Mesenteric fat pad (tissue), 1 donor: ENCODE measurements at regions not wholly inside any gene's neighbourhood (a gene's known extent, or its start where the extent isn't known, plus 50 kb on each side); places are given as distances from the start of the nearest gene placed in this dataset.
"Not testable (repeated sequence)": the region's sequence is repeated elsewhere in the genome, so short reads cannot be mapped to it uniquely, and the experiment has no call there.

Experiments
- DNase-seq: peaks from one replicate; pipeline ENCODE4 v3.0.0-alpha.2; 2020; ENCODE audit warnings: low spot score
- donor health status: DM: yes; HTN: yes; CAD: no.

DNA sequence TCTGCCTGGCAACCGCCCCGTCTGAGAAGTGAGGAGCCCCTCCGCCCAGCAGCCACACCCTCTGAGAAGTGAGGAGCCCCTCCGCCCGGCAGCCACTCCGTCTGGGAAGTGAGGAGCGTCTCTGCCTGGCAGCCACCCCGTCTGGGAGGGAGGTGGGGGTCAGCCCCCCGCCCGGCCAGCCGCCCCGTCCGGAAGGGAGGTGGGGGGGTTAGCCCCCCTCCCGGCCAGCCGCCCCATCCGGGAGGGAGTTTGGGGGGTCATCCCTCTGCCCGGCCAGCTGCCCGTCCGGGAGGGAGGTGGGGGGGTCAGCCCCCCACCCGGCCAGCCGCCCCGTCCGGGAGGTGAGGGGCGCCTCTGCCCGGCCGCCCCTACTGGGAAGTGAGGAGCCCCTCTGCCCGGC, 269.0 kb downstream of the FAM72C start:
- not testable (repeated sequence) for DNase-seq

DNA sequence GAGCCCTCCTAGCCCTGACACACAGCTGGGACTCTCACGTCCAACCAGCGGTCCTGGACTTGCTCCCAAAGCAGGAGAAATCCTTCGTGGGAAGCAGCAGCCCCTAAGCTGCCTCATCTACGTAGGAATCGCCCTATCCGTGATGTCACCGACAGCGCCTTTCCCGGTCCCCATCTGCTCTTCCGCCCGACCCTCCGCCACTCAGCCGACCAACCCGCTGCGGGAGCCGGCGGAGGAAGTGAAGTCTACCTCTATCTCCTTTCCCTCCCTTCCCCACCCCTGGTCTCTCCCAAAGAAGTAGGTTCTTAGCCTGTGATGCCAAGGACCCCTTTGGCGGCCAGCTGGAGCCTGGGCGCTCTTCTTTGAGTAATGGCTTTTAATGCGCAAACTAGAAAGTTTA, 272.1 kb downstream of the FAM72C start:
- no peak for DNase-seq

DNA sequence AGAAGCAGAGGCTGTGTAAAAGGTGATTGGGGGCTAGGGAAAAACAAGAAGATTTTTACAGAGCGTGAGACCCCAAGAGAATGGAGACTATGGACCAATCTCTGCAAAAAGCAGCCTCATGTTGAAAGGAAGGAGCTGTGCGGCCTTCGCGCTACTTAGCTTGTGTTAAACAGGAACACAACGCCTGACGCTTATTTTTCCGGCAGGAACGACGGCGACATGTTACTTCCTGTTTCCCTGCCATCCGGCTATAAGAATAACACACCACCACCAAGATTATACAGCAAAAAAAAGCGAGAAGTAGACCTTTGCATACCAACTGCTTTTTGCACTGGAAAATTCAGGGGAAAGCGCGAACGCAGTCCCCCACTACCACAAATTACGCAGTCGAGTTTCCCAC, 272.7 kb downstream of the FAM72C start:
- DNase-seq = no peak

DNA sequence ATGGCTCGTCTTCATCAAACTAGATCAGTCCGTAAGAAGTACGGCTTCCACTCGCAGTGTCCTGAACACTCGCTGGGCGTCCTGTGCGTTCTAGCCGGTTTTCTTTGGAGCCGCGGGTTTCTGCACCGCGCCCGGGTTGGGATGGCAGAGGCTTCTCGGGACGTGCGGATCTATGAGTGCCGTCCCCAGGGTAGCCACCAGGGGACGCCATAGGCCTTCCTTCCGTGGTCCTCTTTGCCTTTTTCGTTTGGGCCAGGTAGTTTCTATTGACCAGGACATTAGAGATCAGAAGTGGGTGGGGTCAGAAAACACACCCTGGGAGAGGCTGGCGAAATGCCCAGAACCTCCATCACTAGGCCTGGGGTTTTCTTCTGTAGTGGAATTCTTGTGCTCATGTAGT, 273.8 kb downstream of the FAM72C start:
- DNase-seq = no peak

- no peak for DNase-seq
Observed at GRCh38 chr1:143694085-143694484, 277.7 kb downstream of the FAM72C start.

- DNase-seq = no peak
Observed at GRCh38 chr1:143691971-143692529, 279.7 kb downstream of the FAM72C start.

GRCh38 chr1:143691400-143691891, 280.3 kb downstream of the FAM72C start:
- DNase-seq = no peak

- DNase-seq = no peak
Observed at GRCh38 chr1:143689781-143690180, 282.0 kb downstream of the FAM72C start.

GRCh38 chr1:143680304-143680703, 291.5 kb downstream of the FAM72C start:
- DNase-seq = no peak

DNA sequence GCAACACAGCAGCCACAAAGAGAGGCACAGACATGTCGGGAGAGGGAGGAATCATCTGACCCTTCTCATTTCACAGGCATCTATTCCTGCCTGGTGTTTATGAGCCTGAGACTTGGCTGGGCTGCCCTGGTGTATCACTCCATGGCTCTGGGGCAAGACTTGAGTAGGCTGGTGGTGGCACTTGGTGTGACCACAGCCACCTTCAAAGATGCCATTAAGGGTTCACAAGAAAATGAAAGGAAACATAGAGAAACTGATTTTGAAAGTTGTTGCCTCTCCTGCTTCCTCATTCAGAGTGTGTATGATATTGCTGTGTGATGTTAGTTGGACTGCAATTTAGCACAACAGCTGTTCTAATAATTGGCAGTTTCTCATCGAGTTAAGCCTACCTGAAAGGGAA, 298.8 kb downstream of the FAM72C start:
- no peak for DNase-seq

GRCh38 chr1:143667730-143668129, 304.1 kb downstream of the FAM72C start:
- no peak for DNase-seq

GRCh38 chr1:143666851-143667250, 304.9 kb downstream of the FAM72C start:
- DNase-seq = no peak

DNA sequence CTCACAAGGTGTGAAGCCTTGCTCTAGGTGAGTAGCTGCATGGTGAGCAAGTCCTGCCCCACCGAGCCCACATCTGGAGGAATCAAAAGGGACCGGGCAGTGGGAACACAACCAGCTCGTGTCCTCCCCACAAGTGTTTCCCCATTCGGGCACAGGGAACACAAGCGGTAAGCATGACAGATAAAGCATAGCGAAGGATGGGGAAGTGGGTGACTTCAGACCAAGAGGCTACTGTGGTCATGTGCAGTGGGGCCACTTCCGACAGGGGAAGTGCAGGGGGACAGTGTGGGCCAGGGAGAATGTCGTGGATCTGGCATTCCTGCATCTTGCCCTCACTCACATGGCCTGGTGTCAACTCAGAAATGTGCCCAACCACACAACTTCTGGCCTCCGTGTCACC, 306.2 kb downstream of the FAM72C start:
- DNase-seq = no peak

DNA sequence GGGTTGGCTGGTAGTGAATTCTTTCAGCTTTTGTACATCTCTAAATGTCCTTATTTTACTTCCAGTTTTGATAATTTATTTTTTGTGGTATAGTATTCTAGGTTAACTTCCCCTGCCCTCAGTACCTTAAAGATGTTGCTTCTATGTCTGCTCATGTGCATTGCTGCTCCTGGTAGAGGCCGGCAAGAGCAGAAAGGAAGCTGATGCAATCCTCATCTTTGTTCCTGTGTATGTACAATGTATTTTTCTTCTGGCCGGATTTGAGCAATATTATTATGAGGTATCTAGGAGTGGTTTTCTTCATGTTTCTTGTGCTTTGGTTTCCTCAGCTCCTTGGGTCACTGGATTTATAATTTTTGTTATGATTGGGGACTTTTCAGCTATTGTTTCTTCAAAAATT, 308.7 kb downstream of the FAM72C start:
- DNase-seq = not testable (repeated sequence)

DNA sequence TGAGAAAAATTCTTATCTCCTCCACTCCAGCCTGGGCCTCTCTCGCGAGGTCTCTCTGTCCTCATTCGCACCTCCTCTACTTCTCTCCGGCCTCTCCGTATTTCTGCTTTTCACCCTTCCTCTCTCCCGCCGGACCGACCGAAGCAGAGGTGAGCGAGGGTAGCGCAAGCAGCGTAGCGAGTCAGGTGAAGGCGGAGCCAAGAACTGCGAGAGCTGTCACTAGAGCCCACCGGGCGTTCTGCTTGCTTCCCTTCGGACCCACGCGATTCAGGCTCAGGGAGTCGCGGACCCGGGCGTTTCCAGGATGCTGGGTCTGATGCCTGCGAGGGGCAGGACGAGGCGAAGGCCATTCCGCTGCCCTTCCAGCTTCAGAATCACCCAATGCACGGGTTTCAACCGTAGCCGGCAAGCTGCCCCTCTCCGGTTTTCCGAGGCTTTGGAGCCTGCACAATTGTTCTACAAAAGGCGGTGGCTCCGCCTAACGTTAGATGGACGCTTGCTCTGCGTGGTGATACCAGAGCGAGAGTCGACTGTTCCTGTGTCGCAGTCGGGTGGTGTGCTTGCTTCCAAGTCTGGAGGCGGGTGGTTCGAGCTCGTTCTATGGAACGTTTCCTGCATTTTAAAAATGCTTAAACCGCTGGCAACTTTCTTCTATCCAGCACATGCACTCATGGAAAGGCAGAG, 310.2 kb downstream of the FAM72C start:
- no peak for DNase-seq

DNA sequence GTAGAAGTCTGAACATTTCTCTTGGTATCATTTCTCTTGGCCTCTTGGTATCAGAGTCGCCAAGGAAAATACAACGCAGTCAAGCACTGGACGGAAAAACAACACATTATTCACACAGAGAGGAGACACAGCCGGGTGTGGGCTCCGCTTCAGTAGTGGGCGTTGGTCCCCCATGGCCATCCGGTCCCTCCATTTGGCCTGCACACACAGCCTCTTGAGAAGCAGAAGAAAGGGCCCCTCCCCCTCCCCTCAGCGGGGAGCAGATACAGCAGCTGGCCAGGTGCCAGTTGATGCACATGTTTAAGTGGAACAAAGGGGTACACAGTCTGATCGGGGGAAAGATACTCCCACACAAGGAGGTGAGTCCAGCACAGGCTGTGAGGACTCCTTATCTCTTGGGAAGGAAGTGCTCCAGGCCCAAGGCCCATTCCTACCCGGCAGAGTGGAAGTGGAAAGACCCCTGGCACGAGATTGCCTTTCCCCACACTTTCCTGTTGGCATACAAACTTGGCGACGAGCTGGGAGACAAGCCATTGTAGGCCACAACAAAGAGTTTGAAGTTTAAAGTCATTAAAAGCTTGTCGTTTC, 311.3 kb downstream of the FAM72C start:
- DNase-seq = no peak

DNA sequence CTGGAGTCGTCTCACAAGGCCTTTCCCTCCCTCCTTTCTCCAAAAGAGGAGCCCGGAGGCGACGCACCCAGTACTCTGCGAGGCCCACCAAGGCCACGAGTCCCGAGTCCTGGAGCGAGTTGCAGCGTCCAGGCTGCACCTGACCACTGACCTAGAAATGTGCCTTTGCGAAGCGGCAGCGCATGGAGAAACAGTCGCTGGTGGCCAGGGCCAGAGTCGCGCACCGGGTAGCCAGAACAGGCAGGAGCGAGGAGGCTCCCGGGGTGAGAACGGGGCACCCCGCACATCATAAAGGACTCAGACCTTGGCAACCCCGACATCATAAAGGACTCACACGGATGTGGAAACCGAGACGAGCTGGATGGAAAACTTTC, 318.4 kb downstream of the FAM72C start:
- DNase-seq = no peak

GRCh38 chr1:143652744-143653428, 318.9 kb downstream of the FAM72C start:
- DNase-seq = no peak

DNA sequence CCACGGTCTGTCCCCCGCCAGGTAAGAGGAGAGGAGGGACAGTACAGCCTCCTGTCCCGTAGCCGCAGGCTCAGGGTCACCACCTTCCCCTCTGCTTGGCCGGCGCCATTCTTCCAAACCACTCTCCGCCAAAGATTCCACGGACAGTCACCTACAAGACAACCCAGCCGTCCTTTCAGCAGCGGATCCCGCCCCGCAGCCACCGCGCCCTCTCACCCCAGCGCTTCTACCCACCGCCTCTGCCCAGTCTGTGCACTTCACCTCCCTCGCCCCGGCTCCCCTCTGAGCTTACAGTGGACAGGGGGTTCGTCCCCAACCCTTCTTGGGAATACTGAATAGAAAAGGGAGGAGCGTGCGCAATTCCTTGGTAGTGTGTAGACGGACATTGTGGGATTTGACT, 319.6 kb downstream of the FAM72C start:
- no peak for DNase-seq

DNA sequence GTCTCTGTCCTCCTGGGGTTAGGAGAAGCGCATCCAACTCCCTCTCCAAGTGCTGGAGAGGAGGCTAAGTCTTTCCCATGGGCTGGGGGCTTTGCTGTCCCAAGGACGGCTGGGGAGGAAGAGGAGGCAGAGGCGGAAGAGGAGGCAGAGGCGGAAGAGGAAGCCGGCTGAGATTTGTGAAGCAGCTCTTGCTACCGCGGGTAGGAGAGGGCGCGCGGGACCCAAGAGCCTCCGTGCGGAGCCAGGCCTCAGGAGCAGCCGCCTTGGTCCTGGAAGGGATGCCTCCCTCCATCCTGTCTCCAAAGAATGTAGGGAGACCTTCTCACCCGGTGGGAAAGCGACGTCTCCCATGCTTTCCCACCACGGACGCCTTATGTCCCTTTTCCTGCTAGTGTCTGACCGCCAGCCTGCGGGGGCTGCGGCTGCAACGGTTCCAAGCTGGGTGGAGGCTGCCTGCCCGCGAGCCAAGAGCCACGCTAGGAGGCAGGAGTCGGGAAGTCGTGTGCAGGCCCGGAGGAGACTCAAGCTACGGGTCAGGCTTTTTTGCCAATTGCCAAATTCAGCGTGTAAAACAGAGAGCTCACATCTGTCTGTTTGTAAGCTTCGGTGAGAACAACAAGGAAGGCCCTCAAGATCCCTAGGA, 320.3 kb downstream of the FAM72C start:
- DNase-seq = no peak

- not testable (repeated sequence) for DNase-seq
Observed at GRCh38 chr1:143644035-143644434, 327.8 kb downstream of the FAM72C start.
